ENCODE measurements at regions not wholly inside any gene's neighbourhood (a gene's known extent, or its start where the extent isn't known, plus 50 kb on each side); places are given as distances from the start of the nearest gene placed in this dataset.

DNA sequence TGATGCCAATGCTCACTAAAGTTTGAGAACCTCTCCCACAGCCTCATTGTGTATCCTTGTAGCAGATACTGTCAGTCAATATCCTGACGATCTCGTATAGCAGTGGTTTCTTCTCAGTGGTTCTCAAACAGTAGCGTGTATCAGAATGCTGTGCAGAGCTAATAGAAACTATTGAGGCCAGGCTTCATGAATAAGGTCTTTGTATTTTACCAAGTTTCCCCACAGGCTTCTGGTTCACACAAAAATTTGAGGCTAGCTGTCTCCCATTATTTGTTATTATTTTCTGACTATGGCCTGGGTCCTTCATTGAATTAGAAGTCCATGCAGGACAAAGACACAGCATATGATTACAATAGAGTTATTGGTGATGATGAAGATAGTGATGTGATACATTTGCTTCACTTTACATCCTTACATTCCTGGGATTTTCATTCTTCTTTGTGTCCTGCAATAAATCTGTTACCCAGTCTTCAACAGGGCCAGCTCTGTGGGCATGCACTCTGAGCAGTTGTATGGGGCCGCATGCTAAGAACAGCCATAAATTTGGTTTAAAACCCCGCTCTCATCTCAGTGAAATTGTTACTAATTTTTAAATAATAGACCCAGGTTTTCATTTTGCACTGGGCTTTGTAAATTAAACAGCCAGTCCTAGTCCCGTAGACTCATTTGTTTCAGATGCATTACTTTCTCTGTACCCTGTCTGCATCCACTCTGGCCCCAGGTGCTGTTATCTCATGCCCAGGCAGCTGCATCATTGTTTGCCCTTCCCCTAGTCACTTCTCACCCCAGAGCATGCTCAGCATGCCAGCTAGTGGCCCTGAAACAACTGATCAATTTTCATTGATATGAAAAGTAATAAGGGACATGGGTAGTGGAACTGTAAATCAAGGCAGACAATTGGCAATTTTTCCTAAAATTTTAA is 199.9 kb upstream of the PIK3R1 start:
- H3K27ac Mint-ChIP-seq: no peak overlapping the region
- no peaks in the 10 kb centered on the region for H3K27me3 Mint-ChIP-seq
- H3K4me1 ChIP-seq (ENCODE audit: insufficient read depth, low read length): no peaks in the 10 kb centered on the region
- ChIA-PET POLR2A (no interaction called here), CTCF (no interaction called here)
- no peaks in the 10 kb centered on the region for H3K9me3 Mint-ChIP-seq
- ATAC-seq (ENCODE audit: poor library complexity) (no peak), DNase-seq (no peak)
- H3K27ac ChIP-seq (ENCODE audit: low read depth in 1 of 2, low read length in 2 of 2): no peak overlapping the region
- H3K9me3 ChIP-seq (ENCODE audit: control insufficient read depth in 1 of 2, insufficient read depth in 1 of 2, low read length in 2 of 2): no peaks in the 10 kb centered on the region
- H3K27me3 ChIP-seq (ENCODE audit: control insufficient read depth in 1 of 2, insufficient read depth in 2 of 2, low read length in 2 of 2): no peaks in the 10 kb centered on the region
- H3K36me3 ChIP-seq (ENCODE audit: insufficient read depth, low read length): no peaks in the 10 kb centered on the region
- H3K4me3 Mint-ChIP-seq: no peak overlapping the region
- H3K4me3 ChIP-seq (ENCODE audit: low read length): no peak overlapping the region
- intact Hi-C loops (cut with DNase I, micrococcal nuclease): no loop called here
- no peaks in the 10 kb centered on the region for H3K4me1 Mint-ChIP-seq (ENCODE audit: low read depth)
- TF ChIP-seq, protein P1, sequence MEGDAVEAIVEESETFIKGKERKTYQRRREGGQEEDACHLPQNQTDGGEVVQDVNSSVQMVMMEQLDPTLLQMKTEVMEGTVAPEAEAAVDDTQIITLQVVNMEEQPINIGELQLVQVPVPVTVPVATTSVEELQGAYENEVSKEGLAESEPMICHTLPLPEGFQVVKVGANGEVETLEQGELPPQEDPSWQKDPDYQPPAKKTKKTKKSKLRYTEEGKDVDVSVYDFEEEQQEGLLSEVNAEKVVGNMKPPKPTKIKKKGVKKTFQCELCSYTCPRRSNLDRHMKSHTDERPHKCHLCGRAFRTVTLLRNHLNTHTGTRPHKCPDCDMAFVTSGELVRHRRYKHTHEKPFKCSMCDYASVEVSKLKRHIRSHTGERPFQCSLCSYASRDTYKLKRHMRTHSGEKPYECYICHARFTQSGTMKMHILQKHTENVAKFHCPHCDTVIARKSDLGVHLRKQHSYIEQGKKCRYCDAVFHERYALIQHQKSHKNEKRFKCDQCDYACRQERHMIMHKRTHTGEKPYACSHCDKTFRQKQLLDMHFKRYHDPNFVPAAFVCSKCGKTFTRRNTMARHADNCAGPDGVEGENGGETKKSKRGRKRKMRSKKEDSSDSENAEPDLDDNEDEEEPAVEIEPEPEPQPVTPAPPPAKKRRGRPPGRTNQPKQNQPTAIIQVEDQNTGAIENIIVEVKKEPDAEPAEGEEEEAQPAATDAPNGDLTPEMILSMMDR (IDR thresholded peaks at IDR 0.05): no peak
- H3K36me3 Mint-ChIP-seq (ENCODE audit: low read depth): no peaks in the 10 kb centered on the region

DNA sequence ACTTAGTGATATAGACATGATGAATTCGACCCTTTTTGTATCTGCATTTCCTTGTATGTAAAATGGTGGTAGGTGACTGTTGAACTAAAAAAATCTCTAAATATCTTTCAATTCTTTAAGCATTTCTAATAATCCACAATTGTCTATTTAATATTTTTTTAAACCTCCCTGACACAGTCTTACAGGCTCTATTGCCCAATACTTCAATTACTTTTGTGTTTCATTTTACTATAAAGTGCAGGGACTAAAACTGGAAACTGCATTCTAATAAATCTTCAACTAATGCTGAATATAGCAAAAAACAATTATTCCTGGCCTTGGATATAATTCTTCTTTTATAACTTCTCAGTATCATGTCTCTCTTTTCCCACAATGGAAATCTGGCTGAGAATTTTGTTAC is 202.7 kb upstream of the PIK3R1 start:
- intact Hi-C loops (cut with DNase I, micrococcal nuclease): no loop called here
- no peaks in the 10 kb centered on the region for H3K4me1 ChIP-seq (ENCODE audit: insufficient read depth, low read length)
- no peaks in the 10 kb centered on the region for H3K27me3 ChIP-seq (ENCODE audit: control insufficient read depth in 1 of 2, insufficient read depth in 2 of 2, low read length in 2 of 2)
- Mint-ChIP-seq H3K27ac (no peak overlapping the region), H3K9me3 (no peaks in the 10 kb centered on the region), H3K27me3 (no peaks in the 10 kb centered on the region), H3K4me3 (no peak overlapping the region), H3K36me3 (ENCODE audit: low read depth) (no peaks in the 10 kb centered on the region), H3K4me1 (ENCODE audit: low read depth) (no peaks in the 10 kb centered on the region)
- no peak overlapping the region for H3K4me3 ChIP-seq (ENCODE audit: low read length)
- H3K27ac ChIP-seq (ENCODE audit: low read depth in 1 of 2, low read length in 2 of 2): no peak overlapping the region
- no peaks in the 10 kb centered on the region for H3K36me3 ChIP-seq (ENCODE audit: insufficient read depth, low read length)
- TF ChIP-seq, protein P1 (IDR thresholded peaks at IDR 0.05): no peak
- ChIA-PET CTCF (no interaction called here), POLR2A (no interaction called here)
- H3K9me3 ChIP-seq (ENCODE audit: control insufficient read depth in 1 of 2, insufficient read depth in 1 of 2, low read length in 2 of 2): no peaks in the 10 kb centered on the region
- DNase-seq (no peak), ATAC-seq (ENCODE audit: poor library complexity) (no peak)

DNA sequence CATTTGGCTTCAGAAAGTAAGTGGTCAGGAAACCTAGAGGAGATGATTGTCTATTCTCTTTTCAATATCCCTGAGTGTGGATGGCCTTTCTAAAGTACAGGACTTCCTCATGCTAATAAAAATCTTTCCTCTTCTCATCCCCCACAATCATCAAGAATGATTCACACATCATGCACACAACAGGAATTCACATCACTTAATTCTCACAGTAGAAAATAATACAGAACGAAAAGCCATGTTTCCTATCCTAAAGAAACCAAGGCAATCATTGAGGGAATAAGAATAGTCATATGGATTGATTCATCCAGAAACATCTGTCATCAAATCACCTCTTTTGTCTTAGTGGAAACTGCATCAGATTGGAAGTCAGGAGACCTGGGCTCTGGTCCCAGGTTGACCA is 203.1 kb upstream of the PIK3R1 start:
- Mint-ChIP-seq H3K9me3 (no peaks in the 10 kb centered on the region), H3K36me3 (ENCODE audit: low read depth) (no peaks in the 10 kb centered on the region), H3K27ac (no peak overlapping the region), H3K27me3 (no peaks in the 10 kb centered on the region), H3K4me1 (ENCODE audit: low read depth) (no peaks in the 10 kb centered on the region), H3K4me3 (no peak overlapping the region)
- ATAC-seq (ENCODE audit: poor library complexity) (no peak), DNase-seq (no peak)
- Histone ChIP-seq H3K4me1 (ENCODE audit: insufficient read depth, low read length) (no peaks in the 10 kb centered on the region), H3K4me3 (ENCODE audit: low read length) (no peak overlapping the region), H3K9me3 (ENCODE audit: control insufficient read depth in 1 of 2, insufficient read depth in 1 of 2, low read length in 2 of 2) (no peaks in the 10 kb centered on the region), H3K27ac (ENCODE audit: low read depth in 1 of 2, low read length in 2 of 2) (no peak overlapping the region), H3K27me3 (ENCODE audit: control insufficient read depth in 1 of 2, insufficient read depth in 2 of 2, low read length in 2 of 2) (no peaks in the 10 kb centered on the region), H3K36me3 (ENCODE audit: insufficient read depth, low read length) (no peaks in the 10 kb centered on the region)
- ChIA-PET CTCF (no interaction called here), POLR2A (no interaction called here)
- TF ChIP-seq, protein P1 (IDR thresholded peaks at IDR 0.05): no peak
- intact Hi-C loops (cut with DNase I, micrococcal nuclease): no loop called here

Data from CD4-positive, alpha-beta T cell (primary cell).